NK-92 treated with Interleukin-12 subunit alpha and Interleukin-12 subunit beta, amount 100 ng/mL, for 24 hours (cell line): ENCODE measurements at regions not wholly inside any gene's neighbourhood (a gene's known extent, or its start where the extent isn't known, plus 50 kb on each side); places are given as distances from the start of the nearest gene placed in this dataset.

Experiments
- DNase-seq: peaks from one replicate; lab custom pipeline; 2025; lab: John Stamatoyannopoulos, UW

- DNase-seq: no peak
Observed at GRCh38 chr2:180739070-180739469, 241.3 kb upstream of the UBE2E3 start.

GRCh38 chr2:180735799-180736198 lies 244.6 kb upstream of the UBE2E3 start:
- DNase-seq: no peak

DNA sequence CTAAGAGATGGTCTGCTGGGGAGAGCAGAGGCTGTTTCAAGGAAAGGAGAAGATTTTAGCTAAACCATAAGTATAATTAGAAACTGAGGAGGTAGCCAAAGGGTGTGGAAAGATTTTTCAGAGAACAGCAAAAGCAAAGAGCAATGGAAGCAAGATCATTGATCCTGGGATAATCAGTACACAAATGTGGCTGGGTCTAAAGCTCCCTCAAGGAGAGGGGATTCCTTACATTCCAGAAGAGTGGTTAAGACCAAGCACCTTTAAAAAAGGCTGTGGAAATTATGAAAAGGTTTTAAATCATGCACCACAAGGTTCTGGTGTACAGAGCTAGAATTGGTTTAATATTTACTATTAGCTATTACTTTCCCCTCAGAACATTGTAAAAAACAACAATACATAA lies 246.0 kb upstream of the UBE2E3 start:
- no peak for DNase-seq

GRCh38 chr2:180733330-180733729 lies 247.1 kb upstream of the UBE2E3 start:
- no peak for DNase-seq

DNA sequence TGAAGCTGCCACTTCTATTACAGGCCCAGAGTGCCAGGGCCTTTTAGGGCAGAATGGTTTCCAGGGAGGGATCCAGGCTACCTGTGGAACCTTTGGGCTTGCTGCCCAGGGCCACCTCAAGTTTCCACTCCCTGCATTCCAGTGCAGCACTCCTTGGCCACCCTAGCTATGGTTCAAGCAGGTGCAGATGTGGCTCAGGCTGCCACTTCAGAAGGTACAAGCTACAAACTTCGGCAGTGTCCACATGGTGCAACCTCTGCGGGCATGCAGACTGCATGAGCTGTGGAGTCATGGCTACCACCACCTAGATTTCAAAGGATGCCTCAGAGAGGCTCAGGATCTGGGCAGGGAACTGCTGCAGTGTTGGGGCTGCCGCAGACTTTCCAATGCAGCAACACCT lies 248.1 kb upstream of the UBE2E3 start:
- DNase-seq: no peak

DNA sequence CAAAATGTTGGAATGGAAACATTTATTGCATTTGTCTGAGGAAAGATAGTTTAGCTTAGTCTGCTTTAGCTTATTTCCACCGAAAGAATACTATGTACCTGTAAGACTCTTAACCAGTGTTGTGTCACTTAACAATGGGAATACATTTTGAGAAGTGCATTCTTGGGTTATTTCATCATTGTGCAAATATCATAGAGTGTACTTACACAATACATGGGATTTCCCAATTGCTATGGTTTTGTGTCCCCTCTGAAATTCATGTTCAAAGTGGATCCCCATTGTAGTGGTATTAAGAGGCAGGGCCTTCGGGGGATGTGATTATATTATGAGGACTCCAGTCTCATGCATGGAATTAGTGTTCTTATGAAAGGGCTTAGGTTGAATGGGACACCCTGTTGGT lies 249.4 kb upstream of the UBE2E3 start:
- DNase-seq: no peak

DNA sequence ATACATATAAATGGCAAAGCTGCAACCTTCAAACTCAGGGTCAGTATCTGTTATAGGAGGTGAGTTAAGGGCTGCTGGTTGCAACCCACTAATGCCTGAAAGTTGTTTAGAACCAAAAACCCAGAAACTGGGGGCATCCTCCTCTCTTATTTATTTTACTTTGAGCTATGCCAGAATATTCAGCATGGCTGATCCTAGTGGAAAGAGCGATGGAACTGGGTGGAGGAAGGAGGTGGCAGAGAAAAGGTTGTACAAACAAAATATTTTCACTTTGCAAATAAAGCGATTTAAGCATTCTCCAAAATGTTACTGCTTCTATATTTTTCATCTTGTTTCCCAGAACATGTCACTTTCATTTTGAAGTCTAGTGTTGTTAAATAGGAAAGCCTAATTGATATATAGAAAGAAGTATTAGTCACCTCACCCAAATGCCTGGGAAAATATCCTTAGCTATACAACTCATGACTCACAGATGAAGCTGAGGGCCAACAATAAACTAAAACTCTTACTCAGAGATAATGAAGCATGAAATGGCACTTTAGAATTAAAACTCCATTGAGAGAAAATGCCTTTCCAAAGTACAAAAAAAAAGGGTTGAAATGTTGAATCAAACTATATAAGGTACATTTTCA lies 251.4 kb upstream of the UBE2E3 start:
- no peak for DNase-seq

DNA sequence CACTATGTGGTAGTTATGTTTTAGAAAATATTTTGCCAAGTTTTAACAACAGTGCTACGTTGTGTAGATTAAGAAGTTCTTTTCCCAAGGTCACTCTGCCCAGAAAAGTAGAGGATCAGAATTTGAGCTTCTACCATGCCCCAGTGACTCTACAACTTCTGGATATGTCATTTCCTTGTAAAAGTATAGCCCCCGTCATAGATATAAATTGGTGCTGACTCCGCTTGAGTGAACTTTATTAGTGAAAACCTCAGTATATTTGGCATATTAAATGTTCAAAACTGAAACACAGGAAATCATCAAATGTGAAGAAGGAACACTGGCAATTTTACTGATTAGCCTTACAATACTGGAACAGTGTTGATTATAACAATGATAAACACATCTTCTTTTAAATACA lies 256.7 kb upstream of the UBE2E3 start:
- no peak for DNase-seq

- DNase-seq: no peak
Observed at GRCh38 chr2:180722551-180723239, 257.7 kb upstream of the UBE2E3 start.

- no peak for DNase-seq
Observed at GRCh38 chr2:180720829-180721228, 259.6 kb upstream of the UBE2E3 start.

DNA sequence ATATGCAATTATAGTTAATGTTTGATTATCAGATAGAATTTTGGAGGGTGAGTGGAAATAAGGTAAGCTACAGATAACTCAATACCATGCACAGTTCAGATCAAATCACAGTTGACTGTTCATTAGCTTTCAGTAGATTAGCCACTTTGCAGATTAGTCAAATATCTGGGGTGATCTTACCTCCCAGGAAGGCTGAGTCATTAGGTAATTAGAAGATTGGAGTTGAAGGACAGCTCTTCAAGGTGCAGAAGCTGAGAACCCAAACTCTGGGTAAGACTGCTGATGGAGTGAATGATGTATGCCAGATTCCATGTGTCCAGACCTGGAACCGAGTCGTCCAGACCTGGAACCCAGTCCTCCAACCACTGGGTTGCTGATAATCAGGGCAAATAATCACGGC lies 262.8 kb upstream of the UBE2E3 start:
- no peak for DNase-seq

GRCh38 chr2:180716186-180717180 lies 263.9 kb upstream of the UBE2E3 start:
- no peak for DNase-seq

DNA sequence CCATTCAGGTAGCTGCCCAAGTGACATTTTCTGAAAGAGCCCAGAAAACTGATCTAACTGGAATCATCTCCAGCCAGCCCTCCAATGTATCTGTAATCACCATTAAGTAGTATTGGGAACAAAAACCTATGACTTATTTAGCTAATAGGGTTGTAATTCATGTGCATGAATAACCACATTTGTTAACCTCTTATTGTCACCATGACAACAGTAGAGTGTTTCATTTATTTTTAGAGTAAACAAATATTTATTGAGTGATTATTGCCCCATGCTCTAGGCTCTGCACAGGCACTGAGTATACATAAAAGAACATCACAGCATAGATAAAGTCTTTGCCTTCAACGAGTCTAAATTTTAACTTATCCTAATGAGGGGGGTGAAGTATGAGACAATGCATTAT lies 265.4 kb upstream of the UBE2E3 start:
- DNase-seq: no peak

DNA sequence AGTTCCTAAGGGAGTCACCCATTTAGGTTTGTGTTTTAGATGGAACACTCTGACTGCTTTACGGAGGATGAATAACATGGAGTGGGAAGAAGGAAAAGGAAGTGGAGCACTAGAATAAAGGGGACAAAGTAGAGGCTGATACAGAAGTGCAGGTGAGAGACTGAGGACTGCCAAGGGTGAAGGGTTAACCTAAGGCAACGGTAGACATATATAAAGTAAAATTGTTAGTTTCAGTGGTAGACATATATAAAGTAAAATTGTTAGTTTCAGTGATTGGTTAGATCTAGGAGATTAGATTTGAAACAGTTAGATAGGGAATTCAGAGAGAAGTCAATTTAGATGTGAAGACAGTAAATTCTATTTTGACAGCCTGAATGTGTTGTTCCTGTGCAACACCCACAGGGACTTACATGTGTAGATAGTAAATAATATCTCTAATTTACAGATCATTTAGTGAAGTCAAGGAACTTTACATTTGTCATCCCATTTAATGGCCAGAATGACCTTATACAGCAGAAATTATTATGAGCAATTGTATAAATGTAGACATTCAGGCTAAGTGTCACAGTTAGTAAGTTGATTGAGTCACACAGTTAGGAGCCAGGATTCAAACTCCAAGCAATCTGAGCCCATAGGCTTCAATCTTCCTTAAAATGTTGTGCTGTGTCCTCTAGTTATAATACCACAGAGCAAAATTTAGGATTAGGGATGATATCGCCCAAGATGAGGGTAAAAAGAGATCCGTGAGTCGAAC lies 270.8 kb upstream of the UBE2E3 start:
- DNase-seq: no peak

DNA sequence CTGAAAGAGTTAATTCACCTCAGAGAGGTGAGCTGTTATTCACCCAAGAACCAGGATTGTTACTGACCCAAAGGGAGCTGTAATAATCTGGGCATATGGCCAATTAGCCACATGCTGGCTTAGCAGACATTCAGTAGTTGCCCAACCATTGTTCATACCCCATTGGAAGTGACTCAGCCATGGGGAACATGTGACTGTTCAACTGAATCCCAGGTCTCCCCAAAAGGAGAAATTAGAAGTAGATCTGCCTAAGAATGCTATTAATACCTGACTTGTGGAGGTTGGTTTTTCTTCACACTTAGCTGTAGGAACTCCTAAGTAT lies 272.6 kb upstream of the UBE2E3 start:
- no peak for DNase-seq

GRCh38 chr2:180707175-180707883 lies 273.1 kb upstream of the UBE2E3 start:
- no peak for DNase-seq

- no peak for DNase-seq
Observed at GRCh38 chr2:180706694-180707093, 273.7 kb upstream of the UBE2E3 start.

DNA sequence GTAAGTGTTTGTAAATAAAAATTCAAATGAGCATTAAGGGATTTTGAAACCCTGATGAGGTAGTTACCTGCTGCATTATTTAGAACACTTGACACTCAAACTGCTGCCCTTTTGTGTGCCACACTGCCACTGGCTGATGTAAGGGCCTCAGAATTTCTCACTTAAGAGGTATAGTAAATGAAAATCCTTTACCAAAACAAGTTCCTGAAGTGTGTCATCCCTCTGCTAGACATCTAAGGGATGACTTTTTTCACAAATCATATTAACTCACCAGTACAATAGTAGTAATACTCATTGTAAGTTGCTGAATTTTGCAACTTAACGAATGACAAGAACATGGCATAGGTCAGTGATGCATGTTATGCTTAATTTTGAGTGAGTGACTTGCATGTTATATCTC lies 274.9 kb upstream of the UBE2E3 start:
- no peak for DNase-seq

GRCh38 chr2:180705122-180705521 lies 275.3 kb upstream of the UBE2E3 start:
- DNase-seq: no peak

DNA sequence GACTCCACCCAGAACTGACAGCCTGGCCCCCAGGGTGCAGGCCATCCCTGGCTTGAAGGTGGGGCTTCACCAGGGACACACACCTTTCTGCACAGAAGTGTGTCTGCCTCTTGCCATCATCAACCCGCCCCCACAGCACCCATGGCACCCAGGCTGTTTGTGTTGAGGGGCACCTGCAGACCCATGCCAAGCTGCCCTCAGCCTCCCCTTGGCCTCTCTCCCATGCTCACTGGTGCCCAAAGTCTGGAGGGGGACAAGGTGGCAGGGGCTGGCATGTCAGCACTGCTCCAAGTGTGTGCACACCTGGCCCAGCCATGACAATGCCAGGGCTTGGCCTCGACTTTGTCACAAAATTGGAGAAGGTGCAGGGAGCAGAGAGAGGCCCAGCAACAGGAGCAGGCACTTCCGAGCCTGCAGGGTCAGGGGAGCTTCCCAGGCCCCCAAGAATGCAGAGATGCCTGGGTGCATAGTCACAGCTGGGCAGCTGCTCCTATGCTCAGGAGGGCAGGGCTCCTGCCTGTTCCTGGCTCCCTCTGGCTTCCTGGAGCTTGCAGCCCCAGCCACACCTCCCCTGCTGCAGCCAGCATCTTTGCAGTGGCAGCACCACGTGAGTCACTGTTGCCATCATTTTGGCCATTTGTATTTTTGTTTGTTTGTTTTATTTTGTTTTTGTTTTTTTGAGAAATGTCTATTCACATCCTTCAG lies 280.6 kb upstream of the UBE2E3 start:
- no peak for DNase-seq

DNA sequence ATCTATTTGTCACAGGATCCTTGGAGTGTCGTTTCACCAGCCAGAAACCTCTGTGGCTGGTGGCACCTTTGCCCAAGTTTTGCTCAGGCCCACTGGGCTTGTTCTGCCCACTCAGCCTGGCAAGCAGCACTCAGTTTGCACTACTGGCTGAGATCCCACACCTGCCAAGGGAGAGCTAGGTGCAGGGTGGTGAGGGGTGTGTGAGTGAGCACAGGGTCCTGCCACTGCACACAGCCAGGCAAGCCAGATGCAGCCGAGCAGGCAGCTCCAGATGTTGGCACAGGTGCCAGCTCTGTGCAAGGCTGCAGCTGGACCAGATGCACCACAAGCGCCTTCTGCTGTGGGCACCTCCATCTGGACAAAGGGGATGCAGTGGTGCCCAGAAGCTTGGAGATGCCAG lies 281.7 kb upstream of the UBE2E3 start:
- DNase-seq: no peak
